ENCODE measurements at regions not wholly inside any gene's neighbourhood (a gene's known extent, or its start where the extent isn't known, plus 50 kb on each side); places are given as distances from the start of the nearest gene placed in this dataset.

DNA sequence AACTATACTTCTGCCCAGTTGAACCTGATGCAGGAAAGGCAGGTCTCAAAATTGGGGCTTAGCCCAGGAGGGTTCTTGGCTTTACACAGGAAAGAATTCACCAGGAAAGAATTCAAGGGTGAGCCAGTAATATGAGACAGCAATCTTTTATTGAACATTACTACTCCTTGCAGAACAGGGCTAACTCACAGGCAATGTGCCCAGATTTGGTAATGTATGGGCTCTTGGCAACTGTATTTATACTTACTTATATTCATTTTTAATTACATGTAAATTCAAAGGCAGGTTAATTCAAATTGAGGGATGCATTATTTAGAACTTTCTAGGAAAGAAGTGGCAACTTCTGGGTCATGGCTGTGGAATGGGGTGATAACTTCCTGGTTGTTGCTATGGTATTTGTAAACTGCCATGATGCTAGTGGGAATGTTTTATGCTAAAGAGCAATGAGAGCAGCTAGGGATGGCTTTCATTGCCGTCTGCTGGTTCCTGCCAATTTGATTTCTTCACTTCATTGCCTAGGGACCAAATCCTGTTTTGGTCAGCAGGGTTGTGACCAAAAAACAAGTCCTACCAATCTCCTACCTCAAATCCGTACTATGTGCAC is 107.5 kb downstream of the CHRM3 start:
- no peak overlapping the region for H3K27ac Mint-ChIP-seq (ENCODE audit: unreplicated experiment)
- DNase-seq: no peak
- H3K4me3 Mint-ChIP-seq (ENCODE audit: low read depth, unreplicated experiment): no peak overlapping the region
- peaks cover 3% of the 10 kb centered on the region for H3K9me3 Mint-ChIP-seq (ENCODE audit: low read depth, unreplicated experiment)
- no peaks in the 10 kb centered on the region for H3K4me1 Mint-ChIP-seq (ENCODE audit: low read depth, unreplicated experiment)
- CTCF ChIA-PET: no interaction called here
- no TSS peak for BruUV-seq (replicated peaks)
- intact Hi-C loops (cut with micrococcal nuclease; ENCODE audit: unreplicated experiment): no loop called here
- H3K27me3 Mint-ChIP-seq (ENCODE audit: unreplicated experiment): no peaks in the 10 kb centered on the region
- H3K36me3 Mint-ChIP-seq (ENCODE audit: insufficient read depth, unreplicated experiment): no peaks in the 10 kb centered on the region
- TF ChIP-seq, protein P1, sequence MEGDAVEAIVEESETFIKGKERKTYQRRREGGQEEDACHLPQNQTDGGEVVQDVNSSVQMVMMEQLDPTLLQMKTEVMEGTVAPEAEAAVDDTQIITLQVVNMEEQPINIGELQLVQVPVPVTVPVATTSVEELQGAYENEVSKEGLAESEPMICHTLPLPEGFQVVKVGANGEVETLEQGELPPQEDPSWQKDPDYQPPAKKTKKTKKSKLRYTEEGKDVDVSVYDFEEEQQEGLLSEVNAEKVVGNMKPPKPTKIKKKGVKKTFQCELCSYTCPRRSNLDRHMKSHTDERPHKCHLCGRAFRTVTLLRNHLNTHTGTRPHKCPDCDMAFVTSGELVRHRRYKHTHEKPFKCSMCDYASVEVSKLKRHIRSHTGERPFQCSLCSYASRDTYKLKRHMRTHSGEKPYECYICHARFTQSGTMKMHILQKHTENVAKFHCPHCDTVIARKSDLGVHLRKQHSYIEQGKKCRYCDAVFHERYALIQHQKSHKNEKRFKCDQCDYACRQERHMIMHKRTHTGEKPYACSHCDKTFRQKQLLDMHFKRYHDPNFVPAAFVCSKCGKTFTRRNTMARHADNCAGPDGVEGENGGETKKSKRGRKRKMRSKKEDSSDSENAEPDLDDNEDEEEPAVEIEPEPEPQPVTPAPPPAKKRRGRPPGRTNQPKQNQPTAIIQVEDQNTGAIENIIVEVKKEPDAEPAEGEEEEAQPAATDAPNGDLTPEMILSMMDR (IDR thresholded peaks at IDR 0.05; ENCODE audit: unreplicated experiment): no peak

- Mint-ChIP-seq H3K36me3 (ENCODE audit: insufficient read depth, unreplicated experiment) (no peaks in the 10 kb centered on the region), H3K9me3 (ENCODE audit: low read depth, unreplicated experiment) (peaks cover 25% of the 10 kb centered on the region), H3K27ac (ENCODE audit: unreplicated experiment) (no peak overlapping the region), H3K4me1 (ENCODE audit: low read depth, unreplicated experiment) (no peaks in the 10 kb centered on the region), H3K27me3 (ENCODE audit: unreplicated experiment) (no peaks in the 10 kb centered on the region), H3K4me3 (ENCODE audit: low read depth, unreplicated experiment) (no peak overlapping the region)
- CTCF ChIA-PET: no interaction called here
- intact Hi-C loops (cut with micrococcal nuclease; ENCODE audit: unreplicated experiment): no loop called here
- no peak for DNase-seq
- TF ChIP-seq, protein P1 (IDR thresholded peaks at IDR 0.05; ENCODE audit: unreplicated experiment): no peak
- BruUV-seq (replicated peaks): no TSS peak
Observed at GRCh38 chr1:239505094-239505493, 118.7 kb downstream of the CHRM3 start.

DNA sequence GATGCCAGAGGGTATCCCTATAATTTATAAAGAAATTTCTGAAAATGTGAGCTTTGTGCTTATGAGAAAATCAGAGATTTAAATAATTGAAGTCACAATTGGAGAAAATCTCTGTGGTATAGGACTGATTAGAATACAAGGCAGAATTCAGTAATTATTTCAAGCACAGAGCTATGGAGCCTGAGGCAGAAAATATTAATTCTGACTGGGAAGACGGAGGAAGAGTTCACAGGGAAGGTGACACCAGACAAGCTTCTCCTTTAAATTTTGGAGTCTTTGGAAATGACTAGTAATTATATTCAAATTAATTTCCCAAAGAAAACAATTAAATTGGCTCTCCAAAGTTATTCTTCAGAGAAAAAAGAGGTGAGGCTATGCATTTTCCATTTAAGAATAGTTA is 121.5 kb downstream of the CHRM3 start:
- CTCF ChIA-PET: no interaction called here
- no peak overlapping the region for H3K4me3 Mint-ChIP-seq (ENCODE audit: low read depth, unreplicated experiment)
- TF ChIP-seq, protein P1 (IDR thresholded peaks at IDR 0.05; ENCODE audit: unreplicated experiment): no peak
- H3K9me3 Mint-ChIP-seq (ENCODE audit: low read depth, unreplicated experiment): peaks cover 24% of the 10 kb centered on the region
- intact Hi-C loops (cut with micrococcal nuclease; ENCODE audit: unreplicated experiment): no loop called here
- H3K27ac Mint-ChIP-seq (ENCODE audit: unreplicated experiment): no peak overlapping the region
- no peaks in the 10 kb centered on the region for H3K4me1 Mint-ChIP-seq (ENCODE audit: low read depth, unreplicated experiment)
- no TSS peak for BruUV-seq (replicated peaks)
- H3K27me3 Mint-ChIP-seq (ENCODE audit: unreplicated experiment): no peaks in the 10 kb centered on the region
- DNase-seq: no peak
- no peaks in the 10 kb centered on the region for H3K36me3 Mint-ChIP-seq (ENCODE audit: insufficient read depth, unreplicated experiment)

DNA sequence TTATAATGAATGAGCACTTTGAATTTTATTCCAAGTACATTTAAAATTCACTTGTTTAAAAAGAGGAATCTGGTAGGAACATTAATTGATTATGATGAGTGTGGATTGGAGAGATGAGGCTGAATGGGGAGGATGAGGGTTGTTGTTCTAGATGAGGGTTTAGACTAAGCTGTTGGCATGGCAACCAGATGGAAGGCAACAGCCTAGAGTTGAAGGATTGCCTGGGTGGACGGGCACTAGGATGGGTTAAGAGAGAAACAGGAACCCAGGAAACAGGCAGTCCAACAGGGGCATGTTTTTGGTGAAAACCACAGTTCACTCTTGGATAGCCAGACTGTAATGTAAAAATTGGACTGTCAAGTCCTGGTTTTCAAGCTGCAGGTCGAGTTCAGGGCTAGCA is 125.5 kb downstream of the CHRM3 start:
- BruUV-seq (replicated peaks): no TSS peak
- Mint-ChIP-seq H3K4me3 (ENCODE audit: low read depth, unreplicated experiment) (no peak overlapping the region), H3K36me3 (ENCODE audit: insufficient read depth, unreplicated experiment) (no peaks in the 10 kb centered on the region), H3K4me1 (ENCODE audit: low read depth, unreplicated experiment) (no peaks in the 10 kb centered on the region), H3K27me3 (ENCODE audit: unreplicated experiment) (no peaks in the 10 kb centered on the region), H3K9me3 (ENCODE audit: low read depth, unreplicated experiment) (peaks cover 12% of the 10 kb centered on the region), H3K27ac (ENCODE audit: unreplicated experiment) (no peak overlapping the region)
- intact Hi-C loops (cut with micrococcal nuclease; ENCODE audit: unreplicated experiment): no loop called here
- DNase-seq: no peak
- TF ChIP-seq, protein P1 (IDR thresholded peaks at IDR 0.05; ENCODE audit: unreplicated experiment): no peak
- CTCF ChIA-PET: no interaction called here
